B cell (primary cell): ENCODE measurements at regions not wholly inside any gene's neighbourhood (a gene's known extent, or its start where the extent isn't known, plus 50 kb on each side); places are given as distances from the start of the nearest gene placed in this dataset.

ENCODE experiments used
- ATAC-seq: fragments of 200-7000 bp; cut with Tn5 transposase; one replicate; pipeline ENCODE4 v1.10.0; 2021; ENCODE audit warnings: low read depth, mild to moderate bottlenecking, moderate number of reproducible peaks, moderate library complexity
- CTCF ChIA-PET: fragments of 350-600 bp; sonication (Branson Sonifier 250); formaldehyde crosslinking; loops from one replicate; lab custom pipeline; 2021; ENCODE audit warnings: antibody characterized with exemption, inconsistent platforms; lab: Charles Lee
- POLR2A ChIA-PET: fragments of 350-600 bp; sonication (Branson Sonifier 250); formaldehyde crosslinking; loops from one replicate; lab custom pipeline; 2021; ENCODE audit warnings: antibody characterized with exemption; lab: Charles Lee
- DNase-seq: peaks from one replicate; pipeline ENCODE4 v3.0.0; 2013
- H2AFZ ChIP-seq: 2 replicates; pipeline ENCODE4 v1.6.1; 2012; ENCODE audit warnings: mild to moderate bottlenecking, low read depth, low read length; ENCODE audit not compliant: insufficient read depth, poor library complexity, severe bottlenecking
- H3K27ac ChIP-seq, 2 donors: 1 replicate in 1 of 2; 2 replicates in 1 of 2; pipeline ENCODE4 v1.5.1; 2012 to 2013; ENCODE audit warnings: low read length in 2 of 2, mild to moderate bottlenecking in 2 of 2, moderate library complexity in 1 of 2
- H3K27me3 ChIP-seq, 4 experiments: fragments of 200-600 bp in 1 of 4; sonication (generic) in 1 of 4; replicated peaks in 1 of 4; 1 replicate in 2 of 4; 2 replicates in 2 of 4; pipeline versions ENCODE4 v1.6.1 to v1.7.0; 2013 to 2016; ENCODE audit warnings: low read length in 3 of 4, mild to moderate bottlenecking in 2 of 4, mixed read lengths in 1 of 4, moderate library complexity in 1 of 4; ENCODE audit not compliant: insufficient read depth in 4 of 4, control insufficient read depth in 3 of 4; ENCODE audit errors: control extremely low read depth in 1 of 4
- H3K36me3 ChIP-seq, 2 experiments: replicated peaks in 1 of 2; 1 replicate in 1 of 2; 2 replicates in 1 of 2; pipeline versions ENCODE4 v1.6.1 to v1.7.1; 2013; ENCODE audit warnings: low read length in 1 of 2; ENCODE audit not compliant: insufficient read depth in 2 of 2, control insufficient read depth in 1 of 2; ENCODE audit errors: control extremely low read depth in 1 of 2, extremely low read depth in 1 of 2
- H3K4me1 ChIP-seq, 2 donors: fragments of 200-600 bp in 1 of 2; sonication (generic) in 1 of 2; 1 replicate in 1 of 2; 2 replicates in 1 of 2; pipeline versions ENCODE4 v1.5.1 to v1.6.1; 2013 to 2017; ENCODE audit warnings: low read length in 2 of 2; ENCODE audit not compliant: control insufficient read depth in 2 of 2, insufficient read depth in 2 of 2
- H3K4me2 ChIP-seq: replicated peaks from 2 replicates; pipeline ENCODE3; 2012; ENCODE audit warnings: mild to moderate bottlenecking, low read depth, low read length; ENCODE audit not compliant: poor library complexity, severe bottlenecking
- H3K4me3 ChIP-seq, 5 experiments: fragments of 200-600 bp in 1 of 5; sonication (generic) in 1 of 5; 1 replicate in 3 of 5; 2 replicates in 2 of 5; pipeline versions ENCODE4 v1.5.1 to v1.7.0; 2011 to 2016; ENCODE audit warnings: low read length in 4 of 5, mild to moderate bottlenecking in 4 of 5, low read depth in 2 of 5, control low read depth in 1 of 5, moderate library complexity in 1 of 5; ENCODE audit not compliant: insufficient read depth in 1 of 5; ENCODE audit errors: control extremely low read depth in 1 of 5, extremely low read depth in 1 of 5
- H3K79me2 ChIP-seq: fragments of 200-600 bp; sonication (generic); one replicate; pipeline ENCODE4 v1.6.0; 2016; ENCODE audit warnings: low read length; ENCODE audit not compliant: control insufficient read depth, insufficient read depth
- H3K9ac ChIP-seq: fragments of 200-600 bp; sonication (generic); 2 replicates; pipeline ENCODE4 v1.6.1; 2017; ENCODE audit warnings: mild to moderate bottlenecking, low read length, moderate library complexity
- H3K9me3 ChIP-seq, 3 donors: one replicate each; pipeline versions ENCODE4 v1.6.1 to v1.7.1; 2013; ENCODE audit warnings: low read length in 2 of 3; ENCODE audit not compliant: control insufficient read depth in 2 of 3, insufficient read depth in 1 of 3; ENCODE audit errors: control extremely low read depth in 1 of 3
- H4K20me1 ChIP-seq: 2 replicates; pipeline ENCODE4 v1.6.0; 2012; ENCODE audit warnings: mild to moderate bottlenecking, low read length; ENCODE audit not compliant: insufficient read depth, control insufficient read depth, poor library complexity, severe bottlenecking
- H3K27ac Mint-ChIP-seq: one replicate; pipeline ENCODE4 v1.8.0; 2021; ENCODE audit warnings: mixed read lengths
- H3K27me3 Mint-ChIP-seq: one replicate; pipeline ENCODE4 v1.8.0; 2021; ENCODE audit warnings: mixed read lengths
- H3K4me1 Mint-ChIP-seq: one replicate; pipeline ENCODE4 v1.8.0; 2021; ENCODE audit warnings: mixed read lengths
- H3K4me3 Mint-ChIP-seq: one replicate; pipeline ENCODE4 v1.8.0; 2021; ENCODE audit warnings: mixed read lengths
- H3K9me3 Mint-ChIP-seq: one replicate; pipeline ENCODE4 v1.8.0; 2022; ENCODE audit warnings: mixed read lengths; ENCODE audit not compliant: insufficient read depth
- EZH2 ChIP-seq: IDR thresholded peaks from 2 replicates; pipeline ENCODE4 v1.6.1; 2012; ENCODE audit warnings: borderline replicate concordance, low read depth, mild to moderate bottlenecking, moderate library complexity, low read length; ENCODE audit not compliant: insufficient read depth, poor library complexity, severe bottlenecking
- WGBS: methylation state at CpG from one replicate; pipeline ENCODE4 v1.1.5; 2013; ENCODE audit warnings: missing lambda C conversion rate; ENCODE audit not compliant: insufficient coverage; 5-methylcytosine and 5-hydroxymethylcytosine counted together
- intact Hi-C: fragments of 100-400 bp; cut with micrococcal nuclease; formaldehyde crosslinking; loops from one replicate; pipeline ENCODE4 v1.10.0; 2022
- TF ChIP-seq, protein P1 (sequence below): fragments of 200-600 bp; IDR thresholded peaks from one replicate; pipeline ENCODE4 v1.8.0; 2022; ENCODE audit warnings: antibody characterized with exemption, mild to moderate bottlenecking

DNA sequence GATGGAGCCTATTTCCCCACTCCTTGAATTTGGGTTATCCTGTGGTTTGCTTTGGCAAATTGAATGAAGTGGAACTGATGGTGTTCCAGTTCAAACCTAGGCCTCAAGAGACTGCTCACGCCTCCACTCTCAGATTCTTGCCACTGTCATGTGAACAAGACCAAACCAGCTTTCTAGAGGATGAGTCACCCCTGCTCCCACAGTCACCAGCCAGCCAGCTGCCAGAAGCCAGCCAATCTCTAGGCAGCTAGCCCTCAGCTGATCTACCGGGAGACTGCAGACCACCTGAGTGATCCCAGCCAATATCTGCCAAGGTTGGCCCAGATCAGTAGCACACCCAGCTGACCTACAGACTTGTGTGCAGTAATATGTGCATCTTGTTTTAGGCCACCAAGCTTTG, 300.6 kb downstream of the TMEM38B start:
- ATAC-seq (no peak), DNase-seq (no peak)
- H3K9ac ChIP-seq: no peak overlapping the region
- no peak overlapping the region for H3K4me3 ChIP-seq
- no peaks in the 10 kb centered on the region for H3K27me3 ChIP-seq
- H3K9me3 ChIP-seq: no peaks in the 10 kb centered on the region
- H3K27me3 Mint-ChIP-seq: no peaks in the 10 kb centered on the region
- no peaks in the 10 kb centered on the region for H3K9me3 Mint-ChIP-seq
- no peak overlapping the region for H3K27ac Mint-ChIP-seq
- H3K4me1 Mint-ChIP-seq: no peaks in the 10 kb centered on the region
- ChIA-PET POLR2A (no interaction called here), CTCF (no interaction called here)
- no peak overlapping the region for H3K4me3 Mint-ChIP-seq
- intact Hi-C loops: no loop called here
- H4K20me1 ChIP-seq: no peaks in the 10 kb centered on the region
- no peak overlapping the region for H3K4me2 ChIP-seq
- H3K27ac ChIP-seq: no peak overlapping the region
- H3K4me1 ChIP-seq: no peaks in the 10 kb centered on the region
- H3K36me3 ChIP-seq: no peaks in the 10 kb centered on the region
- no peaks in the 10 kb centered on the region for H3K79me2 ChIP-seq
- H2AFZ ChIP-seq: no peak overlapping the region
- TF ChIP-seq EZH2: no peak
- TF ChIP-seq, protein P1, sequence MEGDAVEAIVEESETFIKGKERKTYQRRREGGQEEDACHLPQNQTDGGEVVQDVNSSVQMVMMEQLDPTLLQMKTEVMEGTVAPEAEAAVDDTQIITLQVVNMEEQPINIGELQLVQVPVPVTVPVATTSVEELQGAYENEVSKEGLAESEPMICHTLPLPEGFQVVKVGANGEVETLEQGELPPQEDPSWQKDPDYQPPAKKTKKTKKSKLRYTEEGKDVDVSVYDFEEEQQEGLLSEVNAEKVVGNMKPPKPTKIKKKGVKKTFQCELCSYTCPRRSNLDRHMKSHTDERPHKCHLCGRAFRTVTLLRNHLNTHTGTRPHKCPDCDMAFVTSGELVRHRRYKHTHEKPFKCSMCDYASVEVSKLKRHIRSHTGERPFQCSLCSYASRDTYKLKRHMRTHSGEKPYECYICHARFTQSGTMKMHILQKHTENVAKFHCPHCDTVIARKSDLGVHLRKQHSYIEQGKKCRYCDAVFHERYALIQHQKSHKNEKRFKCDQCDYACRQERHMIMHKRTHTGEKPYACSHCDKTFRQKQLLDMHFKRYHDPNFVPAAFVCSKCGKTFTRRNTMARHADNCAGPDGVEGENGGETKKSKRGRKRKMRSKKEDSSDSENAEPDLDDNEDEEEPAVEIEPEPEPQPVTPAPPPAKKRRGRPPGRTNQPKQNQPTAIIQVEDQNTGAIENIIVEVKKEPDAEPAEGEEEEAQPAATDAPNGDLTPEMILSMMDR: no peak
- WGBS: 86% methylated on average over 2 of the region's 2 CpGs

DNA sequence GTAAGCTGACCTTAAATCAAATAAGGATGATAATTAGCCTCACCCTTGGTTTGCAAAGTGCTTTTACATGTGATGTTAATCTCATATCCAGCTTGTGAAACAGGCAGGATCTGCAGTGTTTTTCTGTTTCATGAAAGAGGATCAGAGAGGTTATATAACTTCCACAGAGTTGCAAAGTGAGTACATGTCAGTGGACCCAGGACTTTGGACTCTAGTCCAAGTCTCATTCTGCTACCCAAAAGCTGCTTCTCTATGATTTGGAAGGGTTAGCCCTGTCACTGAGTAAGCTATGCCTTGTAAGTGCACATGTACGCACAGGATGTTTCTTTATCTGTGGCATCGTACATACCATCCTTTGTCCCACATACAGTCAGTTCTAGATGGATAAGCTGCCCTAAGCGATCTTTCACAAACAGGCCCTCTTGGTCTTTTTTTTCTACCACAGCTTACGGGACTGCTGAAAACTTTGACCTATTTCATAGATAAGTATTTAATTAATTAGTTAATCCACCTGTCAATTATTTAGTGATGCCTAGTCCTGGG, 322.9 kb downstream of the TMEM38B start:
- H3K36me3 ChIP-seq: no peaks in the 10 kb centered on the region
- H3K4me1 ChIP-seq: no peaks in the 10 kb centered on the region
- no peaks in the 10 kb centered on the region for H3K9me3 ChIP-seq
- no peak for TF ChIP-seq EZH2
- TF ChIP-seq, protein P1: no peak
- H3K4me3 ChIP-seq: no peak overlapping the region
- peaks cover 13% of the 10 kb centered on the region for H3K27me3 Mint-ChIP-seq
- ATAC-seq (no peak), DNase-seq (no peak)
- ChIA-PET POLR2A (no interaction called here), CTCF (no interaction called here)
- no peak overlapping the region for H3K9ac ChIP-seq
- H3K9me3 Mint-ChIP-seq: no peaks in the 10 kb centered on the region
- H3K27me3 ChIP-seq: no peaks in the 10 kb centered on the region
- no peaks in the 10 kb centered on the region for H4K20me1 ChIP-seq
- no peaks in the 10 kb centered on the region for H3K79me2 ChIP-seq
- H3K4me3 Mint-ChIP-seq: no peak overlapping the region
- intact Hi-C loops: no loop called here
- no peak overlapping the region for H3K27ac ChIP-seq
- no peak overlapping the region for H3K27ac Mint-ChIP-seq
- no CpG with 5 or more reads among the region's 4 CpGs for WGBS
- H2AFZ ChIP-seq: no peak overlapping the region
- no peaks in the 10 kb centered on the region for H3K4me1 Mint-ChIP-seq
- H3K4me2 ChIP-seq: no peak overlapping the region
